Neural crest cell (in vitro differentiated cells): ENCODE measurements at regions not wholly inside any gene's neighbourhood (a gene's known extent, or its start where the extent isn't known, plus 50 kb on each side); places are given as distances from the start of the nearest gene placed in this dataset.

Experiments
- DNase-seq: peaks from one replicate; pipeline ENCODE4 v3.0.0; 2021; ENCODE audit warnings: low read depth, mixed read lengths, low spot score
- H3K27ac Mint-ChIP-seq: one replicate; pipeline ENCODE4 v1.8.0; 2021; ENCODE audit warnings: mild to moderate bottlenecking, mixed read lengths; ENCODE audit not compliant: unreplicated experiment
- H3K27me3 Mint-ChIP-seq: 2 replicates; pipeline ENCODE4 v1.8.0; 2021; ENCODE audit warnings: low read depth, mild to moderate bottlenecking, mixed read lengths
- H3K36me3 Mint-ChIP-seq: 2 replicates; pipeline ENCODE4 v1.8.0; 2021; ENCODE audit warnings: low read depth, mild to moderate bottlenecking, mixed read lengths
- H3K4me1 Mint-ChIP-seq: 2 replicates; pipeline ENCODE4 v1.8.0; 2021; ENCODE audit warnings: mixed read lengths
- H3K4me3 Mint-ChIP-seq: one replicate; pipeline ENCODE4 v1.8.0; 2021; ENCODE audit warnings: mild to moderate bottlenecking, mixed read lengths
- H3K9me3 Mint-ChIP-seq: 2 replicates; pipeline ENCODE4 v1.8.0; 2021; ENCODE audit warnings: mixed read lengths
- CTCF ChIP-seq: fragments of 200-600 bp; sonication (generic); conservative IDR thresholded peaks from 2 replicates; pipeline ENCODE4 v1.5.0; 2021; ENCODE audit warnings: antibody characterized with exemption, mild to moderate bottlenecking

GRCh38 chr2:173659509-173659908 is 304.8 kb downstream of the CDCA7 start:
- TF ChIP-seq CTCF = no peak
- no peak for DNase-seq
- no peaks in the 10 kb centered on the region for H3K36me3 Mint-ChIP-seq

GRCh38 chr2:173661586-173661985 is 303.6 kb downstream of the SP3 start:
- Mint-ChIP-seq H3K36me3 (no peaks in the 10 kb centered on the region), H3K9me3 (no peaks in the 10 kb centered on the region), H3K4me1 (peaks cover 59% of the 10 kb centered on the region), H3K4me3 (no peak overlapping the region), H3K27ac (no peak overlapping the region), H3K27me3 (no peaks in the 10 kb centered on the region)
- DNase-seq = no peak
- no peak for TF ChIP-seq CTCF

More at GRCh38 chr2:173659509-173659908, 304.8 kb downstream of the CDCA7 start:
- Mint-ChIP-seq H3K27me3 (no peaks in the 10 kb centered on the region), H3K4me3 (no peak overlapping the region), H3K27ac (no peak overlapping the region), H3K9me3 (no peaks in the 10 kb centered on the region), H3K4me1 (peaks cover 42% of the 10 kb centered on the region)

- Mint-ChIP-seq H3K4me3 (no peak overlapping the region), H3K9me3 (no peaks in the 10 kb centered on the region), H3K27me3 (no peaks in the 10 kb centered on the region), H3K27ac (peak overlapping the region; percentile 37), H3K4me1 (peaks cover 66% of the 10 kb centered on the region), H3K36me3 (no peaks in the 10 kb centered on the region)
- no peak for DNase-seq
- TF ChIP-seq CTCF = no peak
Measured at GRCh38 chr2:173663353-173663752, 301.8 kb downstream of the SP3 start.

GRCh38 chr2:173663835-173664512 is 301.2 kb downstream of the SP3 start:
- DNase-seq = no peak
- H3K9me3 Mint-ChIP-seq = no peaks in the 10 kb centered on the region
- no peaks in the 10 kb centered on the region for H3K36me3 Mint-ChIP-seq
- peaks cover 65% of the 10 kb centered on the region for H3K4me1 Mint-ChIP-seq
- no peak overlapping the region for H3K4me3 Mint-ChIP-seq
- TF ChIP-seq CTCF = no peak
- H3K27me3 Mint-ChIP-seq = no peaks in the 10 kb centered on the region
- H3K27ac Mint-ChIP-seq = no peak overlapping the region

GRCh38 chr2:173664513-173664910 is 300.7 kb downstream of the SP3 start:
- no peak for TF ChIP-seq CTCF
- Mint-ChIP-seq H3K27ac (no peak overlapping the region), H3K36me3 (no peaks in the 10 kb centered on the region), H3K27me3 (no peaks in the 10 kb centered on the region), H3K4me3 (no peak overlapping the region), H3K4me1 (peaks cover 60% of the 10 kb centered on the region), H3K9me3 (no peaks in the 10 kb centered on the region)
- no peak for DNase-seq
